CD4-positive, alpha-beta T cell treated with Interferon gamma for 1 hour (primary cell): ENCODE measurements at regions not wholly inside any gene's neighbourhood (a gene's known extent, or its start where the extent isn't known, plus 50 kb on each side); places are given as distances from the start of the nearest gene placed in this dataset.
"Not testable (repeated sequence)": the region's sequence is repeated elsewhere in the genome, so short reads cannot be mapped to it uniquely, and the experiment has no call there.

Source experiments
- DNase-seq: peaks from one replicate; pipeline ENCODE4 v3.0.0-alpha.2; 2020

- DNase-seq, result no peak
These were observed 88.8 kb upstream of the PAM start for GRCh38 chr5:102666164-102666946.

- DNase-seq, result no peak
These were observed 86.7 kb upstream of the PAM start for GRCh38 chr5:102668220-102668932.

DNA sequence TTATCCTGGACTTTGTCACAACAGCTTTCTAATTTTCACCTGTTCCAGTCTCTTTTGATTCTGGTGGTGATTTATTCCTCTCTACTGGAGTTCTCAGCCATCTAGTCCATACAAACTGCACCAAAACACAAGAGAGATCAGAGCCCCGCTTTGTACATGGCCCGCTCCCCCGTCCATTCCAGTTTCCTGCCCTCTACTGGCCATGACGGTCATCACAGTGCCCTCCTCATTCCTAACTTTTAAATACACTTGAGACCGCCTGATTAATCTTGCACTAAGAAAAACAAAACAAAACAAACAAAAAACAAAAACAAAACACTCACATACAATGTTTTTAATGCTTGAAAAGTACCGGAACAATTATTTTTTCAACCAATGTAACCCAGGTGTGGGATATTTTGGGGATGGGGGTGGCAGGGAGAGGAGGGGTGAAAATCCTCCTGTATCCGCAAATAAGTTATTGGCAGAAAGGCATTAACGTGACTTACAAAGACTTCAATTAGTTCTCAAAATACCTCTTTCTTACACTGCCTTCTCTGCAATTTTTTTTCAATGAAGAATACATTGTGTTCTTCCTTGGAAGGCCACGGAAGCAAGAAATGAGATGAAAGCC, 84.8 kb upstream of the PAM start:
- DNase-seq, result no peak

GRCh38 chr5:102671033-102671734, 83.9 kb upstream of the PAM start:
- not testable (repeated sequence) for DNase-seq

GRCh38 chr5:102678267-102679058, 76.6 kb upstream of the PAM start:
- no peak for DNase-seq

GRCh38 chr5:102681403-102681983, 73.6 kb upstream of the PAM start:
- DNase-seq, result peak; percentile 21

- DNase-seq, result no peak
These were observed 72.9 kb upstream of the PAM start for GRCh38 chr5:102682101-102682647.

DNA sequence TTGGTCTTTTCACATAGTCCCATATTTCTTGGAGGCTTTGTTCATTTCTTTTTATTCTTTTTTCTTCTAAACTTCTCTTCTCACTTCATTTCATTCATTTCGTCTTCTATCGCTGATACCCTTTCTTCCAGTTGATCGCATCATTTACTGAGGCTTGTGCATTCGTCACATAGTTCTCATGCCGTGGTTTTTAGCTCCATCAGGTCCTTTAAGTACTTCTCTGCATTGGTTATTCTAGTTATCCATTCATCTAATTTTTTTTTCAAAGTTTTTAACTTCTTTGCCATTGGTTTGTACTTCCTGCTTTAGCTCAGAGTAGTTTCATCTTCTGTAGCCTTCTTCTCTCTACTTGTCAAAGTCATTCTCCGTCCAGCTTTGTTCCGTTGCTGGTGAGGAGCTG, 67.0 kb upstream of the PAM start:
- not testable (repeated sequence) for DNase-seq

GRCh38 chr5:102688581-102689342, 66.3 kb upstream of the PAM start:
- not testable (repeated sequence) for DNase-seq

DNA sequence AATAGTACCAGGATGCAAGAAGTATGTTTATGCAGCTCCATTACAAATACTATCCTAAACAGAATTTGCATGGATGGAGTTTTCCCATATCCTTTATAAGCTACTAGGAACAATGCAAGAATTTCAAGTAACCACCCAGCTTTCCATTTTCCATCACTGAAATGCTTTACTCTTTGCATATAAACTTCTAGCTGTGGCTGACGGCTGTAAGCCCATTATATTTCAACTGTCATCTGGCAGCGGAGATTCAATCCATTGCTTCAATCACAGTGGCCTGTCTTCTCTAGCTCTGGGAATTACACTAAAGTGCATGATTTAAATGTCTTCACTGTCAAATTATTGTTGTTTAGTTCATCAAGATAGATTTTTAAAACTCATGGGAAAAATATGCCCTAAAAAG, 64.2 kb upstream of the PAM start:
- DNase-seq, result no peak

DNA sequence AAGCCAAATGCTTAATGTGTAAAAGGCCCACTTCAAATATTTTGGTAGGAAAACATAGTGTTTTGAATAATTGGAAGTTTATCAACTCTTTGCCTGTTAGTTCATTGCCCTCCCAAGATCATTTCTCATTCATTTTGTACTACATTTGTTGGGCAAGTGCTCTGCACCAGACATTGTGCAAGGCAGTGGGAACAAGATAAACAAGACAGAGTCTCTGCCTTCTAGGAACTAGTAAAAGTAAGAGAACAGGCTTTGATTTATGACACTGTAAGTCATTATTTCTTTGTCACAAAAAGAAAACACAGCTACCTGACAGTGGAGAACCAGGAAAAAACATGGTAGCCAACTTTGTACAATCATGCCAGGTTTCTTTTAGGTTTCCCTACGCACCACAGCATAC, 63.7 kb upstream of the PAM start:
- DNase-seq, result no peak

- no peak for DNase-seq
These were observed 54.8 kb upstream of the PAM start for GRCh38 chr5:102700120-102700831.

DNA sequence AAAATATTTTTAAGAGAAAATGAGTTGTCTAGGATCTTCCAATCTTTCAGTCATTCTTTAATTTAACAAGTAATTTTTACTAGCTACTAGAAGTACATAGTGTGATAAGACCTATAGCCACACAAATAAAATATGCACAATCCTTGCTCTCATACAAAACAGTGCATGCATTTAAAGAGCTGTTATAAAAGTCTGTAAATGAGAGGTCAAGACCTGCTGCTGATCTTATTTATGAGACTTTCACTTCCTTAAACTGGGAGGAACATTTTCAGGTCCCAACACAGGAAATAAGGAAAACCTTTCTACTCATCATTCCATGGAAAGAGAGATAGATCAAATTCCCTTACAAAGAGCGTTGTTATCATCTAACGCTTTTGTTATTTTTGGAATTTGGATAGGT, 54.2 kb upstream of the PAM start:
- DNase-seq, result no peak

- DNase-seq, result no peak
These were observed 53.4 kb upstream of the PAM start for GRCh38 chr5:102701748-102702147.
